Progenitor cell of endocrine pancreas (in vitro differentiated cells): ENCODE measurements at regions not wholly inside any gene's neighbourhood (a gene's known extent, or its start where the extent isn't known, plus 50 kb on each side); places are given as distances from the start of the nearest gene placed in this dataset.

Experiments
- DNase-seq: peaks from one replicate; pipeline ENCODE4 v3.0.0; 2021; ENCODE audit warnings: low spot score; ENCODE audit not compliant: unreplicated experiment
- H3K27ac Mint-ChIP-seq: 2 replicates; pipeline ENCODE4 v1.8.0; 2021; ENCODE audit warnings: mild to moderate bottlenecking, moderate library complexity, mixed read lengths
- H3K27me3 Mint-ChIP-seq: 2 replicates; pipeline ENCODE4 v1.8.0; 2021; ENCODE audit warnings: mixed read lengths
- H3K36me3 Mint-ChIP-seq: 2 replicates; pipeline ENCODE4 v1.8.0; 2022; ENCODE audit warnings: mixed read lengths; ENCODE audit not compliant: insufficient read depth
- H3K4me1 Mint-ChIP-seq: 2 replicates; pipeline ENCODE4 v1.8.0; 2021; ENCODE audit warnings: low read depth, mixed read lengths
- H3K4me3 Mint-ChIP-seq: 2 replicates; pipeline ENCODE4 v1.8.0; 2021; ENCODE audit warnings: low read depth, mild to moderate bottlenecking, moderate library complexity, mixed read lengths
- H3K9me3 Mint-ChIP-seq: 2 replicates; pipeline ENCODE4 v1.8.0; 2021; ENCODE audit warnings: low read depth, mixed read lengths
- CTCF ChIP-seq: fragments of 200-600 bp; sonication (generic); IDR thresholded peaks from one replicate; pipeline ENCODE4 v1.5.0; 2021; ENCODE audit warnings: antibody characterized with exemption, mild to moderate bottlenecking; ENCODE audit not compliant: unreplicated experiment

- no peaks in the 10 kb centered on the region for H3K9me3 Mint-ChIP-seq
- no peak overlapping the region for H3K4me3 Mint-ChIP-seq
- H3K27ac Mint-ChIP-seq: no peak overlapping the region
- no peak for DNase-seq
- H3K36me3 Mint-ChIP-seq: no peaks in the 10 kb centered on the region
- H3K27me3 Mint-ChIP-seq: no peaks in the 10 kb centered on the region
- no peaks in the 10 kb centered on the region for H3K4me1 Mint-ChIP-seq
- no peak for TF ChIP-seq CTCF
These were observed 1186.5 kb downstream of the BRD1 start for GRCh38 chr22:48640890-48641841.

- DNase-seq: no peak
- Mint-ChIP-seq H3K4me1 (no peaks in the 10 kb centered on the region), H3K36me3 (no peaks in the 10 kb centered on the region), H3K9me3 (no peaks in the 10 kb centered on the region), H3K4me3 (no peak overlapping the region), H3K27ac (no peak overlapping the region), H3K27me3 (no peaks in the 10 kb centered on the region)
- TF ChIP-seq CTCF: no peak
These were observed 1187.6 kb downstream of the BRD1 start for GRCh38 chr22:48639896-48640748.

GRCh38 chr22:48639021-48639795 is 1188.5 kb downstream of the BRD1 start:
- Mint-ChIP-seq H3K4me1 (no peaks in the 10 kb centered on the region), H3K4me3 (no peak overlapping the region), H3K9me3 (no peaks in the 10 kb centered on the region), H3K27me3 (no peaks in the 10 kb centered on the region), H3K36me3 (no peaks in the 10 kb centered on the region), H3K27ac (no peak overlapping the region)
- TF ChIP-seq CTCF: no peak
- DNase-seq: no peak

- no peaks in the 10 kb centered on the region for H3K36me3 Mint-ChIP-seq
- no peaks in the 10 kb centered on the region for H3K9me3 Mint-ChIP-seq
- H3K4me3 Mint-ChIP-seq: no peak overlapping the region
- DNase-seq: no peak
- H3K4me1 Mint-ChIP-seq: peaks cover 8% of the 10 kb centered on the region
- TF ChIP-seq CTCF: no peak
- H3K27ac Mint-ChIP-seq: no peak overlapping the region
- no peaks in the 10 kb centered on the region for H3K27me3 Mint-ChIP-seq
These were observed 1190.4 kb downstream of the BRD1 start for GRCh38 chr22:48637231-48637630.

- Mint-ChIP-seq H3K27me3 (no peaks in the 10 kb centered on the region), H3K27ac (no peak overlapping the region), H3K4me1 (peaks cover 8% of the 10 kb centered on the region), H3K9me3 (no peaks in the 10 kb centered on the region), H3K4me3 (no peak overlapping the region), H3K36me3 (no peaks in the 10 kb centered on the region)
- TF ChIP-seq CTCF: no peak
- DNase-seq: no peak
These were observed 1190.9 kb downstream of the BRD1 start for GRCh38 chr22:48636746-48637145.
